ENCODE measurements at regions not wholly inside any gene's neighbourhood (a gene's known extent, or its start where the extent isn't known, plus 50 kb on each side); places are given as distances from the start of the nearest gene placed in this dataset.

DNA sequence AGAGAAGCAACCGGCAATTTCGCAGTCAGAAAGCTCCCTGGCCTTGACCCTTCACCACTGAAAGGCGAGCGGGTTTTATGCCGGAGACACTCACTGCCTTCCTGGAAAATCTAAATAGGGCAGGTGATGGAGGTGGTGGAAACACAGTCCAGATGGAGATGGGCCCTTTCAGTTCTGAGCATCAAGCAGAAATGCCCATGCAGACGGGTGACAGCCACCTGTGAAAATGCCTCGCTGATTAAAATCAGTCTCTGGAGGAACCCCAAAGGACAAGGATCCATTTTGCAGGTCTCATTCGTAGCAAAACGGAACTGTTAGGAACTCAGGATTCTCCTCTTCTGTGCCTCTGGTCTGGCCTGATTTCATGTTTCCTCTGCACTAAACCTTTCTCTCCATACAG lies 74.2 kb downstream of the FZD10 start:
- Histone ChIP-seq H3K4me3 (no peak overlapping the region), H3K9me3 (no peaks in the 10 kb centered on the region), H3K36me3 (no peaks in the 10 kb centered on the region), H3K4me1 (no peaks in the 10 kb centered on the region), H3K27me3 (no peaks in the 10 kb centered on the region), H3K27ac (no peak overlapping the region)
- TF ChIP-seq, protein P1, sequence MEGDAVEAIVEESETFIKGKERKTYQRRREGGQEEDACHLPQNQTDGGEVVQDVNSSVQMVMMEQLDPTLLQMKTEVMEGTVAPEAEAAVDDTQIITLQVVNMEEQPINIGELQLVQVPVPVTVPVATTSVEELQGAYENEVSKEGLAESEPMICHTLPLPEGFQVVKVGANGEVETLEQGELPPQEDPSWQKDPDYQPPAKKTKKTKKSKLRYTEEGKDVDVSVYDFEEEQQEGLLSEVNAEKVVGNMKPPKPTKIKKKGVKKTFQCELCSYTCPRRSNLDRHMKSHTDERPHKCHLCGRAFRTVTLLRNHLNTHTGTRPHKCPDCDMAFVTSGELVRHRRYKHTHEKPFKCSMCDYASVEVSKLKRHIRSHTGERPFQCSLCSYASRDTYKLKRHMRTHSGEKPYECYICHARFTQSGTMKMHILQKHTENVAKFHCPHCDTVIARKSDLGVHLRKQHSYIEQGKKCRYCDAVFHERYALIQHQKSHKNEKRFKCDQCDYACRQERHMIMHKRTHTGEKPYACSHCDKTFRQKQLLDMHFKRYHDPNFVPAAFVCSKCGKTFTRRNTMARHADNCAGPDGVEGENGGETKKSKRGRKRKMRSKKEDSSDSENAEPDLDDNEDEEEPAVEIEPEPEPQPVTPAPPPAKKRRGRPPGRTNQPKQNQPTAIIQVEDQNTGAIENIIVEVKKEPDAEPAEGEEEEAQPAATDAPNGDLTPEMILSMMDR (IDR thresholded peaks at IDR 0.05), result no peak
- DNase-seq (ENCODE audit: low spot score), result no peak

DNA sequence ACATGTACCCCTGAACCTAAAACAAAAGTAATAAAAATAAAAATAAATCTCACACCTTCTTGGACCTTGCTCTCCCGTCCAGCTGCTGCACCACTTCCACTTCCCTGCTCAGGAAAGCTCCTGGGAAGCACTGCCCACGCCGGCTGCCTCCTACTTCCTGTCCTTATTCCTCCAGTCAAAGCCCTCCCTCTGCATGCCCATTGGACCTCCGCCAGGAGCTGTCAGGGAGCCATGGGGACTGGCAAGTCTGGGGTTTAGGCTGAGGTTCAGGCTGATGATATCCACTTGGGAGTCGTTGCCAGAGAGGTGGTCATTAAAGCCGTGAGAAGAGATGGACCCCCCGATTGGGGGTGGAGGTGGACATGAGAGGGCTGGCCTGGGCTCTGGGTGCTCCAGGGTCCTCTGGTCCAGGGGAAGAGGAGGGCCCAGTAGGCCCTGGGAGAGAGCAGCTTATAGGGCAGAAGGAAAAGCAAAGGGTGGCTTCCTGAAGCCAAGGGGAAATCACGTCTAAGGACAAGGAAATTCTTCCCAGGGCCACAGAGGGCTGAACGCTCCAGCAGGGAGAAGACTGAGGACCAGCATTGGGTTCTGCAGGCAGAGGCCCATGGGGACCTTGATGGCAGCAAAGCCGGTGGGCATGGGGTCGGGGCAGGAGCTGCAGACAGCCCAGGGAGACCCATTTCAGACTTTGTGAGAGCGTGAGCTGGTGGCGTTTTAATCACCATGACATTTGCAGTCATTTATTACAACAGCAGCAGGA lies 78.7 kb downstream of the FZD10 start:
- no peaks in the 10 kb centered on the region for H3K4me1 ChIP-seq
- TF ChIP-seq, protein P1 (IDR thresholded peaks at IDR 0.05), result no peak
- H3K4me3 ChIP-seq, result no peak overlapping the region
- no peaks in the 10 kb centered on the region for H3K36me3 ChIP-seq
- H3K27ac ChIP-seq, result no peak overlapping the region
- no peaks in the 10 kb centered on the region for H3K9me3 ChIP-seq
- H3K27me3 ChIP-seq, result no peaks in the 10 kb centered on the region
- DNase-seq (ENCODE audit: low spot score), result no peak

DNA sequence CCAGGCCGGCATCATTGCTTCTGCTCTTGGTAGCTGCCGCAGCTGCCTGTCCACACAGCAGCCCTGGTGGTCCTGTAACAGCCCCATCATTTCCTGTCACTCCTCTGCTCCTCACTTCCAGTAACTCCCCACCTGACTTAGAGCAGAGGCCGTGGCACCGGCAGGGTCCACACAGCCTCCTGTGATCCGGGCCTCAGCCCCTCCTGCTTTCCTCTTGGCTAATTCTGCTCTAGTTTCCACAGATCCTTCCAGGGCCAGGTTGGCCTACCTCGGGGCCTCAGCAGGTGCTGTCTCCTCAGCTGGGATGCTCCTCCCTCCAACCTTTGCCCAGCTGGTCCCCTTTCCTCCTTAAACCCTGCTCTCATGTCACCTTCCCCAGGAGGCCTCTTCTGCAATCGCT lies 80.2 kb downstream of the FZD10 start:
- Histone ChIP-seq H3K27ac (no peak overlapping the region), H3K27me3 (no peaks in the 10 kb centered on the region), H3K4me3 (no peak overlapping the region), H3K36me3 (no peaks in the 10 kb centered on the region), H3K9me3 (no peaks in the 10 kb centered on the region), H3K4me1 (no peaks in the 10 kb centered on the region)
- TF ChIP-seq, protein P1 (IDR thresholded peaks at IDR 0.05), result no peak
- DNase-seq (ENCODE audit: low spot score), result no peak

DNA sequence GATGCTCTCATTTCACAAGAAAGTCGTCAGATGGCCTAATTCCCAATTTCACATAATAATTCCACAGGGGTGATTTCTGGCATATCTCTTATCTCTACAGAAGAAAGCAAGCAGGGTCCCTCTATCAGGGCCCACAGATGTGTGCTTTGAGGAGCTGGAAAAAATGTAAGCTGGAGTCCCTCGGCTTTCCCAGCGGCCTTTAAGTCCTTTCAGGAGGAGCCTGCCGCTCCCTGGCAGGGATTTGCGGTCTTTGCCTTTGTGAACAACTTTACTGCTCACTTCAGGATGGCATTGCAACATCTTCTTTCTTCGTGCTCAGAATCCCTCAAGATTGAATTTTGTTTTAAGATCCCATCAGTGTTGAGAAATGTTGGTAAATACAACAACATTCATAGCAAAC lies 83.0 kb downstream of the FZD10 start:
- TF ChIP-seq, protein P1 (IDR thresholded peaks at IDR 0.05), result no peak
- H3K27me3 ChIP-seq, result no peaks in the 10 kb centered on the region
- no peaks in the 10 kb centered on the region for H3K9me3 ChIP-seq
- H3K4me1 ChIP-seq, result no peaks in the 10 kb centered on the region
- H3K36me3 ChIP-seq, result no peaks in the 10 kb centered on the region
- no peak overlapping the region for H3K27ac ChIP-seq
- no peak for DNase-seq (ENCODE audit: low spot score)
- H3K4me3 ChIP-seq, result no peak overlapping the region

DNA sequence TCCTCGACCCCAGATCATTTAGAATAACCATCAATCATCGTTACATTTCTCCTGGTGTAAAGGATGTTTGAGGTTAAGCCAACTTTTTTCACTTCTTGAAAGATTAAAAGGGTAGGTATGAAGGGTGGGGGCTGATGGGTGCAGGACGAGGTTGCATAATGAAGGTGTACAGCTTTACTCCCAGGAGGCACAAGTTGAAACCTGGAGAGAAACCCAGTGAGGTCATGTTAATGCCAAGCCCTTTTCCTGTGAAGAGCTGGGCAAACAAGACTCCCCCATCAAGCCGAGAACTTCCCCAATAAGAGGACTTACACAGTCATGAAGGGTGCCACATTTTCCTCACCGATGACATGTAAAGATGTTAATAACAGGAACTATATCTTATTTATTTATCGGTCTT lies 84.3 kb downstream of the FZD10 start:
- no peak overlapping the region for H3K4me3 ChIP-seq
- H3K27ac ChIP-seq, result no peak overlapping the region

More for the DNA sequence above, 84.3 kb downstream of the FZD10 start:
- Histone ChIP-seq H3K9me3 (no peaks in the 10 kb centered on the region), H3K27me3 (no peaks in the 10 kb centered on the region), H3K4me1 (no peaks in the 10 kb centered on the region), H3K36me3 (no peaks in the 10 kb centered on the region)
- no peak for DNase-seq (ENCODE audit: low spot score)
- TF ChIP-seq, protein P1 (IDR thresholded peaks at IDR 0.05), result no peak

Measured in right atrium auricular region (tissue), 2 donors.